GM12892 (cell line): ENCODE measurements at regions not wholly inside any gene's neighbourhood (a gene's known extent, or its start where the extent isn't known, plus 50 kb on each side); places are given as distances from the start of the nearest gene placed in this dataset.

Source experiments
- POLR2A ChIP-seq: IDR thresholded peaks from 2 replicates; pipeline ENCODE4 v1.6.1; 2011; ENCODE audit warnings: low read depth, low read length, control low read depth
- POLR2AphosphoS5 ChIP-seq: IDR thresholded peaks from 2 replicates; pipeline ENCODE4 v1.6.1; 2011; ENCODE audit warnings: low read depth, low read length, control low read depth

- TF ChIP-seq POLR2A, result no peak
- TF ChIP-seq POLR2AphosphoS5, result no peak
Measured at GRCh38 chr11:22473586-22473985, 135.4 kb downstream of the SLC17A6 start.
